NCI-H526 treated with DMSO at 0.1 percent for 48 hours (cell line): ENCODE measurements at regions not wholly inside any gene's neighbourhood (a gene's known extent, or its start where the extent isn't known, plus 50 kb on each side); places are given as distances from the start of the nearest gene placed in this dataset.

Experiments used
- DNase-seq: peaks from one replicate; lab custom pipeline; 2025; lab: John Stamatoyannopoulos, UW

GRCh38 chr10:123604506-123604905, 61.6 kb upstream of the GPR26 start:
- DNase-seq, result no peak

GRCh38 chr10:123606006-123606405, 60.1 kb upstream of the GPR26 start:
- DNase-seq, result no peak

- no peak for DNase-seq
Observed at GRCh38 chr10:123606955-123607354, 59.2 kb upstream of the GPR26 start.

GRCh38 chr10:123607386-123607785, 58.8 kb upstream of the GPR26 start:
- no peak for DNase-seq

- no peak for DNase-seq
Observed at GRCh38 chr10:123608047-123608446, 58.1 kb upstream of the GPR26 start.

GRCh38 chr10:123611243-123611642, 54.9 kb upstream of the GPR26 start:
- no peak for DNase-seq

- DNase-seq, result no peak
Observed at GRCh38 chr10:123611876-123612275, 54.3 kb upstream of the GPR26 start.

- DNase-seq, result no peak
Observed at GRCh38 chr10:123613346-123613850, 52.8 kb upstream of the GPR26 start.

- DNase-seq, result no peak
Observed at GRCh38 chr10:123614888-123615287, 51.3 kb upstream of the GPR26 start.
